Neural progenitor cell (in vitro differentiated cells): ENCODE measurements at regions not wholly inside any gene's neighbourhood (a gene's known extent, or its start where the extent isn't known, plus 50 kb on each side); places are given as distances from the start of the nearest gene placed in this dataset.

Experiments
- DNase-seq: peaks from one replicate; pipeline ENCODE4 v3.0.0-alpha.2; 2016; ENCODE audit warnings: low spot score
- H2AFZ ChIP-seq: fragments of 200-600 bp; sonication (generic); replicated peaks from 2 replicates; pipeline ENCODE4 v1.6.1; 2016; ENCODE audit warnings: antibody characterized with exemption
- H3F3A ChIP-seq: fragments of 200-600 bp; sonication (generic); 2 replicates; pipeline ENCODE4 v1.6.1; 2016; ENCODE audit warnings: antibody characterized with exemption, low read depth
- H3K27ac ChIP-seq: fragments of 200-600 bp; sonication (generic); 2 replicates; pipeline ENCODE4 v1.5.1; 2016; ENCODE audit warnings: mild to moderate bottlenecking
- H3K27me3 ChIP-seq: fragments of 200-600 bp; sonication (generic); 2 replicates; pipeline ENCODE4 v1.6.1; 2016; ENCODE audit warnings: mild to moderate bottlenecking, moderate library complexity
- H3K36me3 ChIP-seq: fragments of 200-600 bp; sonication (generic); 2 replicates; pipeline ENCODE4 v1.5.1; 2016
- H3K4me1 ChIP-seq: fragments of 200-600 bp; sonication (generic); 2 replicates; pipeline ENCODE4 v1.6.1; 2016; ENCODE audit warnings: mixed run types
- H3K4me2 ChIP-seq: fragments of 200-600 bp; sonication (generic); 2 replicates; pipeline ENCODE4 v1.6.1; 2016
- H3K4me3 ChIP-seq: fragments of 200-600 bp; sonication (generic); 2 replicates; pipeline ENCODE4 v1.5.1; 2016
- H3K79me2 ChIP-seq: fragments of 200-600 bp; sonication (generic); 2 replicates; pipeline ENCODE4 v1.6.1; 2016; ENCODE audit warnings: low read depth
- H3K9ac ChIP-seq: fragments of 200-600 bp; sonication (generic); 2 replicates; pipeline ENCODE4 v1.6.1; 2016
- H3K9me3 ChIP-seq: fragments of 200-600 bp; sonication (generic); 2 replicates; pipeline ENCODE4 v1.5.1; 2016; ENCODE audit warnings: low read depth
- H4K20me1 ChIP-seq: fragments of 200-600 bp; sonication (generic); 2 replicates; pipeline ENCODE4 v1.6.1; 2016; ENCODE audit warnings: low read depth
- H3K27ac Mint-ChIP-seq: 3 replicates; pipeline ENCODE4 v1.8.0; 2021; ENCODE audit warnings: mixed read lengths
- H3K27me3 Mint-ChIP-seq: 2 replicates; pipeline ENCODE4 v1.8.0; 2022; ENCODE audit warnings: low read depth, mild to moderate bottlenecking, inconsistent platforms, moderate library complexity, mixed read lengths; ENCODE audit not compliant: insufficient read depth
- H3K36me3 Mint-ChIP-seq: 3 replicates; pipeline ENCODE4 v1.8.0; 2021; ENCODE audit warnings: mixed read lengths
- H3K4me1 Mint-ChIP-seq: 3 replicates; pipeline ENCODE4 v1.8.0; 2021; ENCODE audit warnings: mixed read lengths
- H3K4me3 Mint-ChIP-seq: 3 replicates; pipeline ENCODE4 v1.8.0; 2021; ENCODE audit warnings: mild to moderate bottlenecking, moderate library complexity, mixed read lengths
- H3K9me3 Mint-ChIP-seq: 3 replicates; pipeline ENCODE4 v1.8.0; 2020; ENCODE audit warnings: mixed read lengths
- EZH2 ChIP-seq: fragments of 200-600 bp; sonication (generic); IDR thresholded peaks from 2 replicates; pipeline ENCODE4 v1.6.1; 2017; ENCODE audit warnings: antibody characterized with exemption, mild to moderate bottlenecking, moderate library complexity
- EZH2phosphoT487 ChIP-seq: fragments of 200-600 bp; sonication (generic); IDR thresholded peaks from 2 replicates; pipeline ENCODE4 v1.6.1; 2017; ENCODE audit warnings: antibody characterized with exemption
- TF ChIP-seq, protein P1 (sequence below): fragments of 200-600 bp; sonication (generic); IDR thresholded peaks from 2 replicates; pipeline ENCODE4 v1.5.1; 2017; ENCODE audit warnings: antibody characterized with exemption, mild to moderate bottlenecking

DNA sequence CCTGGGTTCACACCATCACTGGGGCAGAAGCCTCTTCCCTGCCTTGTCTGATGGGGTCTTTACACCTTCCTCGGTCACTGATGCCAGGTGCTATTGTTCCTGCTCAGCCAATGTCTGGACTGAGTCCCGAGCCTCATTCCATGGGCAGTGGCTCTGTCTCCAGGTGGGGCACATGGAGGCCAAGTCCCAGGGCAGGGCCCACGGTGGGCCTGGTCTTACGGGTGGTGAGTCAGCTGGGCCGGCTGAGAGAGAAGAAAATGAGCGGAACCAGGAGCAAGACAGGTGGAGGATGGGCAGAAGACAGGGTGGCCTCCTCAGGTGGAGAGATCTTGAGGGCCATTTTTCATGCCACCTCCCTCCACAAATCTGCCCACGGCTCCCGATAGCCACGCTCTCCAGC, 131.7 kb upstream of the FAM20C start:
- no peak overlapping the region for H3K4me3 ChIP-seq
- no peaks in the 10 kb centered on the region for H3K4me1 ChIP-seq
- H3K27ac ChIP-seq, result no peak overlapping the region
- H3K79me2 ChIP-seq, result no peaks in the 10 kb centered on the region
- no peak for DNase-seq
- H3K27me3 ChIP-seq, result no peaks in the 10 kb centered on the region
- H3K4me1 Mint-ChIP-seq, result peaks cover 25% of the 10 kb centered on the region
- H4K20me1 ChIP-seq, result no peaks in the 10 kb centered on the region
- H3K9me3 Mint-ChIP-seq, result no peaks in the 10 kb centered on the region
- H3K36me3 ChIP-seq, result no peaks in the 10 kb centered on the region
- H3K9ac ChIP-seq, result no peak overlapping the region
- H3F3A ChIP-seq, result no peaks in the 10 kb centered on the region
- H3K36me3 Mint-ChIP-seq, result no peaks in the 10 kb centered on the region
- TF ChIP-seq EZH2 (no peak), EZH2phosphoT487 (no peak)
- TF ChIP-seq, protein P1, sequence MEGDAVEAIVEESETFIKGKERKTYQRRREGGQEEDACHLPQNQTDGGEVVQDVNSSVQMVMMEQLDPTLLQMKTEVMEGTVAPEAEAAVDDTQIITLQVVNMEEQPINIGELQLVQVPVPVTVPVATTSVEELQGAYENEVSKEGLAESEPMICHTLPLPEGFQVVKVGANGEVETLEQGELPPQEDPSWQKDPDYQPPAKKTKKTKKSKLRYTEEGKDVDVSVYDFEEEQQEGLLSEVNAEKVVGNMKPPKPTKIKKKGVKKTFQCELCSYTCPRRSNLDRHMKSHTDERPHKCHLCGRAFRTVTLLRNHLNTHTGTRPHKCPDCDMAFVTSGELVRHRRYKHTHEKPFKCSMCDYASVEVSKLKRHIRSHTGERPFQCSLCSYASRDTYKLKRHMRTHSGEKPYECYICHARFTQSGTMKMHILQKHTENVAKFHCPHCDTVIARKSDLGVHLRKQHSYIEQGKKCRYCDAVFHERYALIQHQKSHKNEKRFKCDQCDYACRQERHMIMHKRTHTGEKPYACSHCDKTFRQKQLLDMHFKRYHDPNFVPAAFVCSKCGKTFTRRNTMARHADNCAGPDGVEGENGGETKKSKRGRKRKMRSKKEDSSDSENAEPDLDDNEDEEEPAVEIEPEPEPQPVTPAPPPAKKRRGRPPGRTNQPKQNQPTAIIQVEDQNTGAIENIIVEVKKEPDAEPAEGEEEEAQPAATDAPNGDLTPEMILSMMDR, result no peak
- H2AFZ ChIP-seq, result no peak overlapping the region
- no peak overlapping the region for H3K27ac Mint-ChIP-seq
- no peak overlapping the region for H3K4me2 ChIP-seq
- no peaks in the 10 kb centered on the region for H3K9me3 ChIP-seq
- no peak overlapping the region for H3K4me3 Mint-ChIP-seq
- peaks cover 5% of the 10 kb centered on the region for H3K27me3 Mint-ChIP-seq

DNA sequence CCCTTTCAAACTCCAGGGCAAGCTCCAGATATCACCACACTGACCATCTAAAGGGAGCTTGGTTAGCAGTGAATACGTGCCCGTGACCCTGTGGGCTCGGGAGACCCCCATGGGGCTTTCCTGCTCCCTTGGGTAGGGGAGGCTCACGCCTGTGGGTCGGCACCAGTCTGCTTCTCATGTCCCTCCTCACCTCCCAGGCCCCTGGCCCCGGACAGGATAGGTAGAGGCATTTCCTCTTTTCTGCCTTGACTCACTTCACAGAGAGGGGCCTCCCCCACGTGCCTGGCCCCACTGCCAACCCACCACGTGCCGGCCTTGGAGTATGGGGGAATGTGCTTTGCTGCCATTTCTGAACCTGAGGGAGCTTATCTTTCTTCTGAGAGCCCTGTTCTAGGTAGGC, 131.3 kb upstream of the FAM20C start:
- Mint-ChIP-seq H3K27me3 (peaks cover 5% of the 10 kb centered on the region), H3K36me3 (no peaks in the 10 kb centered on the region), H3K4me1 (peaks cover 21% of the 10 kb centered on the region), H3K27ac (no peak overlapping the region), H3K4me3 (no peak overlapping the region), H3K9me3 (no peaks in the 10 kb centered on the region)
- Histone ChIP-seq H3K4me3 (no peak overlapping the region), H3K79me2 (no peaks in the 10 kb centered on the region), H4K20me1 (no peaks in the 10 kb centered on the region), H3K27me3 (no peaks in the 10 kb centered on the region), H3F3A (no peaks in the 10 kb centered on the region), H3K4me1 (no peaks in the 10 kb centered on the region), H3K9ac (no peak overlapping the region), H3K36me3 (no peaks in the 10 kb centered on the region), H3K4me2 (no peak overlapping the region), H2AFZ (no peak overlapping the region), H3K27ac (no peak overlapping the region), H3K9me3 (no peaks in the 10 kb centered on the region)
- TF ChIP-seq EZH2, result no peak
- TF ChIP-seq EZH2phosphoT487, result no peak
- TF ChIP-seq, protein P1, result no peak
- DNase-seq, result no peak

DNA sequence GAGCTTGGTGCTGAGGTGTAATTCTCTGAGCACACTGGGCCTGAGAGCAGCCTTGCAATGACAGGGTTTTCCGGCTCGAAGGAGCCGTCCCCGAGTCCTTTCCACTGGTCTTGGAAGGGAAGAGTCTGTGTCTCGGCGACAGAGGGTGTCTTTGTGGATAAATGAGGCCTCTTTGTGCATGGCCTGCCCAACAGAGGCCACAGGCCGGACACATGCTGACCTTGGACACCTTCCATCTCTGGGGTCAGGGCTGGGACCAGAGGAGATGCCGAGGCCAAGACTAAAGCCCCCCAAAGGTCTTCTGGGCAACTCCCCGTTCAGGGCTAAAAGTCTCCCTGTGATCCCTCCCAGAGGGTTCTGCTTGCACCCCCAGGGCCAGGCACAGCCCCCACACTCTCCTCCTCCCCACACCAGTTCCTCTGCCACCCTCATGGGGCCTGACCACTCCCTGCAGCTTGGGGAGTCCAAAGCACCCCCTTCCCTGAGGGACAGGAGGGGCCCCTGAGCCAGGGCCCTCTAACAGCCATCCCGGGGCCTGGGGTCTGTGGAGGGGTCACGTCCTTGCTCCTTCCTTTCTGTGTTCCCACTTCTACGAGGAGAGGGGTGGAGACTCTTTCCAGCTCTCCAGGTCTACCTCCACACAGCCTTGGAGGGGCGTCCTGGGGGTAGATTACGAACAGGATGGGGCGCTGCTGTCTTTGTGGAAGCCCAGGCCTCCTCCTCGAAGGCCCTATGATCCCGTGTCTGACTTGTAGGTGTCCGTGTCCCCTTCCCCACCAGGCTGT, 130.6 kb upstream of the FAM20C start:
- no peaks in the 10 kb centered on the region for H3K79me2 ChIP-seq
- H3K9ac ChIP-seq, result no peak overlapping the region
- H3K4me3 ChIP-seq, result no peak overlapping the region
- H3K36me3 ChIP-seq, result no peaks in the 10 kb centered on the region
- no peaks in the 10 kb centered on the region for H3K9me3 ChIP-seq
- no peaks in the 10 kb centered on the region for H3F3A ChIP-seq
- H3K27me3 Mint-ChIP-seq, result peaks cover 5% of the 10 kb centered on the region
- no peaks in the 10 kb centered on the region for H3K36me3 Mint-ChIP-seq
- H3K27ac ChIP-seq, result no peak overlapping the region
- no peaks in the 10 kb centered on the region for H3K27me3 ChIP-seq
- no peaks in the 10 kb centered on the region for H3K9me3 Mint-ChIP-seq
- H3K4me1 ChIP-seq, result no peaks in the 10 kb centered on the region
- H3K4me2 ChIP-seq, result no peak overlapping the region
- H2AFZ ChIP-seq, result no peak overlapping the region
- TF ChIP-seq EZH2phosphoT487 (no peak), EZH2 (no peak)
- TF ChIP-seq, protein P1, result no peak
- no peak overlapping the region for H3K4me3 Mint-ChIP-seq
- H3K4me1 Mint-ChIP-seq, result peaks cover 21% of the 10 kb centered on the region
- H3K27ac Mint-ChIP-seq, result no peak overlapping the region
- no peaks in the 10 kb centered on the region for H4K20me1 ChIP-seq
- no peak for DNase-seq
